Body of pancreas (tissue), 4 donors: ENCODE measurements at regions not wholly inside any gene's neighbourhood (a gene's known extent, or its start where the extent isn't known, plus 50 kb on each side); places are given as distances from the start of the nearest gene placed in this dataset.

Source experiments
- ATAC-seq: fragments of 150-250 bp; one replicate; pipeline ENCODE4 v1.9.1; 2016
- DNase-seq, 4 donors: peaks; one replicate each; pipeline ENCODE4 v3.0.0-alpha.2; 2019
- H3K27ac ChIP-seq, 4 donors: fragments of 200-600 bp; sonication (generic); 1 replicate in 3 of 4; 2 replicates in 1 of 4; pipeline versions ENCODE4 v1.5.1 to v1.6.1; 2016 to 2019; ENCODE audit warnings: mild to moderate bottlenecking in 1 of 4, mixed read lengths in 1 of 4, moderate library complexity in 1 of 4
- H3K27me3 ChIP-seq, 2 donors: fragments of 200-600 bp; sonication (generic); one replicate each; pipeline ENCODE4 v1.6.0; 2016; ENCODE audit warnings: mild to moderate bottlenecking in 1 of 2
- H3K36me3 ChIP-seq, 2 donors: fragments of 200-600 bp; sonication (generic); replicated peaks in 1 of 2; 2 replicates each; pipeline ENCODE4 v1.5.1; 2016; ENCODE audit warnings: low read depth in 2 of 2; ENCODE audit not compliant: insufficient read depth in 1 of 2
- H3K4me1 ChIP-seq: fragments of 200-600 bp; sonication (generic); one replicate; pipeline ENCODE4 v1.6.0; 2016
- H3K4me3 ChIP-seq, 2 donors: fragments of 200-600 bp; sonication (generic); 1 replicate in 1 of 2; 2 replicates in 1 of 2; pipeline ENCODE4 v1.5.1; 2016 to 2019
- H3K9me3 ChIP-seq, 3 donors: fragments of 200-600 bp; sonication (generic); 1 replicate in 2 of 3; 2 replicates in 1 of 3; pipeline ENCODE4 v1.5.1; 2016
- POLR2A ChIP-seq, 3 donors: fragments of 450-650 bp; IDR thresholded peaks; one replicate each; pipeline ENCODE4 v1.6.1; 2016; ENCODE audit warnings: antibody characterized with exemption in 3 of 3, mild to moderate bottlenecking in 2 of 3
- WGBS, 2 donors: methylation state at CpG; one replicate each; pipeline ENCODE4 v1.1.5; 2017; 5-methylcytosine and 5-hydroxymethylcytosine counted together
- intact Hi-C: fragments of 100-400 bp; cut with DNase I; formaldehyde crosslinking; loops from one replicate; pipeline ENCODE4 v1.15.1; 2023
- TF ChIP-seq, protein P1 (sequence below), 7 experiments: fragments of 450-650 bp in 4 of 7; fragments of 200-600 bp in 3 of 7; sonication (generic) in 3 of 7; IDR thresholded peaks; one replicate each; pipeline ENCODE4 v1.5.1; 2016 to 2019; ENCODE audit warnings: antibody characterized with exemption in 7 of 7

DNA sequence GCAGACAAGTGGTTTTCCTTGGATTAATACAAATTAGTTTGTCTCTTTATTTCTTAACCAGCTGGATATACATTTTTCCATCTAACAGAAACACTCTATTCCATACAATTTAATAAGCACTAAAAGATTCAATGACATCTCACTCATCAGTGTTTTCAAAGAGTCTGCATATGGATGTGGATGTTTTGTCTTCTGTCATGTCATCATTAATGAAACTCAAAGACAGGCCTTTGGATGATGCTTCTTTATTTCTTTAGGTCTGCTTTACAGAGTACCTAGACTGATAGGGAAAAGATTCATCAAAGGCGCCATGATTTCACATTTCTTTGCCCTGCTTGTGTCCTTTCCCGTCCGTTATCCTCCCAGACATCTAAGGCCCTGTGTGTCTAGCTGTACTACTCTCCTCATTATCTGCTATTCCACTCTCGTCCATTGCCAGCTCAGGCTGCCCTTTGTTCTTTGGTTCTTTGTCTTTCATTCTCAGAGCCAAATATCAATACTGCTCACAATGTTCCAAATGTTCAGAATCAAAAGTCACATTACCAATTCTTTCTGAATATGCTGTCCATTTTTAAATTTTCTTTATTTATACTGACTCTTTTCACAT is 232.3 kb upstream of the CHAC2 start:
- 62 to 65% methylated on average over 4 of the region's 4 CpGs for WGBS, 2 donors
- no peak overlapping the region for H3K27ac ChIP-seq
- intact Hi-C loops, result no loop called here

DNA sequence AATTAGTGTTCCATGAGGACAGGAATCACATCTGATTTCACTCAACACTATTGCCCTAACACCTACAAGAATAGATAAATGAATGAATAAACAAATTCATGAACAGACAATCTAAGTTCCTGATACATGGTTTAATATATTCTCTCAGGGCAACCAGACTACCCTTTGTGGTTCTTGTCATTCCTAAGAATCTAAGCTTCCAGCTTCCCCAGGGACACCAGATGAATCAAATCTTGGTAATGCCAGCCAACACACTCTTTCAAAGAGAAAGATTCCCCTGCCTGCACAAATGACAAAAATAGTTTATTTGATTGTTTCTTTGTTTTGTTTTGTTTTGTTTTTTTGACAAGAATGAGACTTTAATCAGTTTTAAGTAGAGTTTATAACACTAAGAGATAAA is 237.5 kb upstream of the CHAC2 start:
- Histone ChIP-seq H3K4me1 (no peaks in the 10 kb centered on the region), H3K4me3 (no peak overlapping the region), H3K27ac (no peak overlapping the region), H3K9me3 (no peaks in the 10 kb centered on the region), H3K27me3 (no peaks in the 10 kb centered on the region), H3K36me3 (no peaks in the 10 kb centered on the region)
- DNase-seq (no peak), ATAC-seq (no peak)
- intact Hi-C loops, result no loop called here
- TF ChIP-seq, protein P1, sequence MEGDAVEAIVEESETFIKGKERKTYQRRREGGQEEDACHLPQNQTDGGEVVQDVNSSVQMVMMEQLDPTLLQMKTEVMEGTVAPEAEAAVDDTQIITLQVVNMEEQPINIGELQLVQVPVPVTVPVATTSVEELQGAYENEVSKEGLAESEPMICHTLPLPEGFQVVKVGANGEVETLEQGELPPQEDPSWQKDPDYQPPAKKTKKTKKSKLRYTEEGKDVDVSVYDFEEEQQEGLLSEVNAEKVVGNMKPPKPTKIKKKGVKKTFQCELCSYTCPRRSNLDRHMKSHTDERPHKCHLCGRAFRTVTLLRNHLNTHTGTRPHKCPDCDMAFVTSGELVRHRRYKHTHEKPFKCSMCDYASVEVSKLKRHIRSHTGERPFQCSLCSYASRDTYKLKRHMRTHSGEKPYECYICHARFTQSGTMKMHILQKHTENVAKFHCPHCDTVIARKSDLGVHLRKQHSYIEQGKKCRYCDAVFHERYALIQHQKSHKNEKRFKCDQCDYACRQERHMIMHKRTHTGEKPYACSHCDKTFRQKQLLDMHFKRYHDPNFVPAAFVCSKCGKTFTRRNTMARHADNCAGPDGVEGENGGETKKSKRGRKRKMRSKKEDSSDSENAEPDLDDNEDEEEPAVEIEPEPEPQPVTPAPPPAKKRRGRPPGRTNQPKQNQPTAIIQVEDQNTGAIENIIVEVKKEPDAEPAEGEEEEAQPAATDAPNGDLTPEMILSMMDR (IDR thresholded peaks at IDR 0.05), result no peak

More for the DNA sequence above, 232.3 kb upstream of the CHAC2 start:
- DNase-seq (no peak), ATAC-seq (no peak)
- Histone ChIP-seq H3K9me3 (no peaks in the 10 kb centered on the region), H3K36me3 (no peaks in the 10 kb centered on the region), H3K27me3 (no peaks in the 10 kb centered on the region), H3K4me1 (no peaks in the 10 kb centered on the region), H3K4me3 (no peak overlapping the region)
- TF ChIP-seq, protein P1 (IDR thresholded peaks at IDR 0.05), result no peak
- TF ChIP-seq POLR2A (IDR thresholded peaks at IDR 0.05), result no peak

DNA sequence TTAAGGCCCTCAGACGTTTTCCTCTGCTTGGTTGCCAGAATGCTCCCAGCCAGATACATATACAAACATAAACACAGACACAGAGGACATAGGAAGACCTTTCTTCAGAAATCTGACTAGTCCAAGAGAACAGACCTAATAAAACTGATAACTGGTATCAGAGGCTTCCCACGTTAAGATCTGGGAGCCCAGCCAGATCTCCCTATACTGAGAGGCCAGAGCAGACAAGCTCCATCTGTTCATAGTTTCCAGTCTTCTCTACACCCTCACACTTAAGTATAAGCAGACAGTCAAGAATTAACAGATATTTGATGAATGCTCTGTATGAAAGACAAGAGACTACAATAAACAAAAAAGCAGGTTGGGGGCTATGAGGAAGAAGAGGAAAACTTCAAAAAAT is 240.5 kb upstream of the CHAC2 start:
- TF ChIP-seq, protein P1 (IDR thresholded peaks at IDR 0.05), result no peak
- Histone ChIP-seq H3K36me3 (no peaks in the 10 kb centered on the region), H3K4me1 (no peaks in the 10 kb centered on the region), H3K27ac (no peak overlapping the region), H3K27me3 (no peaks in the 10 kb centered on the region), H3K4me3 (no peak overlapping the region), H3K9me3 (no peaks in the 10 kb centered on the region)
- intact Hi-C loops, result no loop called here
- DNase-seq (no peak), ATAC-seq (no peak)
- 41 to 47% methylated on average over 2 of the region's 2 CpGs for WGBS, 2 donors

DNA sequence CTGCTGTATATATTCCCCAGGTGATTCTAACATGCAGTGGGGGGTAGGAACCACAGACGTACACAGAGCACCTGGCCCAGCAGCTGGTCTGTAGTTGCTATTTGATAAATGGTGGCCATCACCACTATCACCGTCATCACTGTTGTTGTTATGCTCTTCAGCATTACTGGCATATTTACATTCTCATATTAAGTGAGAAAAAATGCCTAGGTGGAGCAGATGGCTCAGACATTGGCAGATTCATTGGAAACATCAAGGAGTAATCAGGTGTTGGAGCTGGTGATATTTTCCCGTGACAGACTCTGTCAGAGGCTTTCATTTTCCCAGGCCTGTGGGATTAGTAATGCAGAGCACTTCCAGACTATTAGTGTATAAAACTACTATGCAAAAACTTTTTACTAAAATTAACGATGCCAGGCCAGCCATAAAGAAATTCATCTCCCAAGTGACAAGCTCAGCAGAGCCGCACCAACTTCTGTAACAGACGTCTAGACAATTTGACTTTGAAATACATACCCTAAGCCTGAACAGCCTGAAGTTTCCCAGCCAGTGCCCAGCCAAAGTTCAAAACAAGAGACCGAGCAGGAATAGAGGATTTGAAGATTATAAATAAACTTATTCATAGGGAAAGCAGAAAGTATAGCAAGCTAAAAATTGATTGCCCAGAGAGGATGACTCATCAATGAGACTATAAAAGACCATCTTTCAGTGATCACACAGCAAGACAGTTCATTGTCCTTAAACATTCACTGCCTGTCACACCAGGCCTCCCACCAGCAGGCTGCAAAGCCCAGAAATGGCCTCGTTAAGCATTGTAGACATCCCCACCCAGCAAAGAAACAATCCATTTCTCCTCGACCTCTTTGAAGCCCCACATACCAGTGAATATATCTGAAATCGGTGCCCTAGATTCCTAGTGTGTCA is 247.4 kb upstream of the CHAC2 start:
- DNase-seq (peak in 3 of 4 donors; percentile 20 to 57 (median 36)), ATAC-seq (peak; percentile 70)
- intact Hi-C loops, result no loop called here
- 22 to 25% methylated on average over 10 of the region's 10 CpGs for WGBS, 2 donors
- Histone ChIP-seq H3K27ac (peak overlapping the region; percentile 7 to 66 (median 48)), H3K4me3 (no peak overlapping the region), H3K27me3 (no peaks in the 10 kb centered on the region), H3K4me1 (peaks cover 14% of the 10 kb centered on the region), H3K9me3 (no peaks in the 10 kb centered on the region), H3K36me3 (no peaks in the 10 kb centered on the region)
- TF ChIP-seq POLR2A (IDR thresholded peaks at IDR 0.05), result no peak
- TF ChIP-seq, protein P1 (IDR thresholded peaks at IDR 0.05), result no peak
